ENCODE measurements at regions not wholly inside any gene's neighbourhood (a gene's known extent, or its start where the extent isn't known, plus 50 kb on each side); places are given as distances from the start of the nearest gene placed in this dataset.

DNA sequence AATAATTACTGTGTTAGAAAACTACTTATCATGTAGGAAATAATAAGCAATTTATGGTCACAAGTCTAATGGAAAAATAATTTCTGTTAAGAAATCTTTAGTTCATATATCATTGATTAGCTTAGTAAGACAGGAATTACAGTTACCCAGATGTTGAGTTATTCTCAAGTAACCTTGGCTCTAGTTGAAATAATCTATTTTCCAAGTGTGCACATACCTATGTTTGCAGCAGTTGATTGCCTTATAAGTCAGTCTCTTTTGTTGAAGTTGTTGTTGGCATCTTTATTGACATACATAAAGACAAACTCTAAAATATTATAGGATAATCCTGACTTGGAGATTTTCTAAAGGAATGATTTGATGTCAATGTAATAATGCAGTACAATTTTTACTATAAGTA, 511.4 kb upstream of the KLF12 start:
- no peaks in the 10 kb centered on the region for H3K9me3 ChIP-seq (ENCODE audit: low read depth, low read length)
- no peaks in the 10 kb centered on the region for H3K27me3 ChIP-seq (ENCODE audit: insufficient read depth, low read length)
- no peaks in the 10 kb centered on the region for H3K4me1 ChIP-seq (ENCODE audit: insufficient read depth, low read length)
- no peak overlapping the region for H3K4me3 ChIP-seq (ENCODE audit: low read length)

DNA sequence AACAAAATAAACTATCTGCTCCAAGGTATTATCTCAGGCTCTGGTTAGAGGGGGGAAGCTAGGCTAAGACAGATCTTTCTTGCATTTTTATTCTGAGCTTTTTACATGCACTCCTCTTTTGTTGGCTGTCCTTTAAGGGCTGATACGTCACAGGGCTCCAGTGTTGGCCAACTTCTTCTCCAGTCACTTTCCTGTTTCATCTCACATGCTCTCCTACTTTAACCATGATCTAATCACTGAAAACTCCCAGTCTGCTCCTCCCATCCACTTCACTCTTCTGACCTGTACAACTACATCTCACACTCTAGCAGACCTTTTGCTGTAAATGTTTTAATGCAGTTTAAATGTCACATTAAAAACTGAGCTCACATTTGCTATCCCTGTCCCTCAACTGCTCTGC, 510.0 kb upstream of the KLF12 start:
- no peaks in the 10 kb centered on the region for H3K27me3 ChIP-seq (ENCODE audit: insufficient read depth, low read length)
- no peaks in the 10 kb centered on the region for H3K9me3 ChIP-seq (ENCODE audit: low read depth, low read length)
- H3K4me3 ChIP-seq (ENCODE audit: low read length): no peak overlapping the region
- no peaks in the 10 kb centered on the region for H3K4me1 ChIP-seq (ENCODE audit: insufficient read depth, low read length)

DNA sequence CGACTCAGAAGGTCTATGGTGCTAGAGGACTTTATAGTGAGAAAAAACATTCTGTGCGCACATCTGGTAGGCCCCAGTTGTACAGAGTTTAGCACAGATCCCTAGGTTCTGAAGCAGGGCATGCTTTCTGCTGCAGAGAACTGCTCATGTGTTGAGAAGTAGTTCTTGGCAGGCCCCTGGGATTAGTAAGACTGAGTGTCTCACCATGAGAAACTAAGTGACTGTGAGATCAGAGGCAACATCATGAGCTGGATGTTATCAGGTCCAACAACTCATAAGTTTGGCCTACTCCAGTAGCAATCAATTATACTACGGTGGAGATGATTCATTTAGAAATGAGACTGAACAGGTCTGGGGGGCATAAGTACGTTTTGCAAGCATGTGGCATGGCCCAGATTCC, 507.4 kb upstream of the KLF12 start:
- Histone ChIP-seq H3K4me3 (ENCODE audit: low read length) (no peak overlapping the region), H3K27me3 (ENCODE audit: insufficient read depth, low read length) (no peaks in the 10 kb centered on the region), H3K9me3 (ENCODE audit: low read depth, low read length) (no peaks in the 10 kb centered on the region), H3K4me1 (ENCODE audit: insufficient read depth, low read length) (no peaks in the 10 kb centered on the region)

DNA sequence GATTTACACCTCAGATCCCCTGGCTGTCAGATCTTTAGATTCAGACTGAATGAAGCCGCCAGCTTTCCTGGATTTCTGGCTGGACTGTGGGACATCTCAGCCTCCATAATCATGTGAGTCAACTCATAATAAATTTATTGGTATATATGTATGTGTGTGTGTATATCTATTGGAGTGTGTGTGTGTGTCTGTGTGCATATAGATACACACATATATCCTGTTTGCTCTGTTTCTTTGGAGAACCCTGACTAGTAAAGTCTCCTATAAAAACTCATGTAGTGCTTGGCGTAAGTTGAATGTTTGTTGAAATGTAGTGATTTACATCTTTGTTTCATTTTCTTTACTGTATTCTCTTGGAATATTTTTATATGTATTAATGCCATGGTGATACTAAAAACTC, 499.5 kb upstream of the KLF12 start:
- H3K4me3 ChIP-seq (ENCODE audit: low read length): no peak overlapping the region

DNA sequence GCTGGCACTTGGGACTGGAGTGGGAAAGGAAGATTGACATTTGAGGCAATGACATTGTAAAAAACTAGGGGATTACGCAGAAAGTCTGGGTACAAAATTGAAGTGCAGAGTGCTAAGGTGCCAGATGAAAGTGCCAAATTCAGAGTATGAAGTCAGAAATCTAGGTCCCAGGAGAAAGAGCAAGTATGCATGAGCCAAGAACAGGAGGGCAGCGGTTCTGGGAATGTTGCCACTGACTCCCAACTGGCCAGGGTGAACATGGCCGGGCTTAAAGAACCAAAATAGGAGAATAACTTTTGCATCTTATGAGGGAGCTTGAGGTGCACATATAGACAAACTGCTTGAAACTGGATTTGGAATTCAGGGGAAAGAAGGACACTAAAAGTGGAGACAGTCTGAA, 495.8 kb upstream of the KLF12 start:
- Histone ChIP-seq H3K4me3 (ENCODE audit: low read length) (no peak overlapping the region), H3K9me3 (ENCODE audit: low read depth, low read length) (no peaks in the 10 kb centered on the region), H3K27me3 (ENCODE audit: insufficient read depth, low read length) (no peaks in the 10 kb centered on the region), H3K4me1 (ENCODE audit: insufficient read depth, low read length) (no peaks in the 10 kb centered on the region)

More for the DNA sequence above, 499.5 kb upstream of the KLF12 start:
- Histone ChIP-seq H3K9me3 (ENCODE audit: low read depth, low read length) (no peaks in the 10 kb centered on the region), H3K4me1 (ENCODE audit: insufficient read depth, low read length) (no peaks in the 10 kb centered on the region), H3K27me3 (ENCODE audit: insufficient read depth, low read length) (no peaks in the 10 kb centered on the region)

DNA sequence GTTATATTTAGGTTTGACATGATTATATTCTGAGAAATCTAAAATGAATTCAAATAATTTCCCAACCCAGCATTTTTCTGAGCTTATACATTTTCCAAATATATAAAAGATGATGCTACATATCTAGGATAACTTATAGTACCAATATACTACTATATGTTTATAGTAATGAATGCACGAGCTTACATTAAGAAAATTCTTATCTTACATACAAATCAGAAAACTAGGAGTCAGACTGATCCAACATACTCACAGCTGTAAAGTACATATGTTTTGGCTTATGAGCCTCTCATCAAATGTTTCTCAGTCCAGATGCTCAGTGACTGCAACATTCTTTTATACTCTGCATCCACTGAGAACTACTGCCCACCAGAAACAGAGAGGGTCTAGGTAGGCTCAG, 491.3 kb upstream of the KLF12 start:
- H3K27me3 ChIP-seq (ENCODE audit: insufficient read depth, low read length): no peaks in the 10 kb centered on the region
- no peak overlapping the region for H3K4me3 ChIP-seq (ENCODE audit: low read length)
- no peaks in the 10 kb centered on the region for H3K4me1 ChIP-seq (ENCODE audit: insufficient read depth, low read length)
- no peaks in the 10 kb centered on the region for H3K9me3 ChIP-seq (ENCODE audit: low read depth, low read length)

DNA sequence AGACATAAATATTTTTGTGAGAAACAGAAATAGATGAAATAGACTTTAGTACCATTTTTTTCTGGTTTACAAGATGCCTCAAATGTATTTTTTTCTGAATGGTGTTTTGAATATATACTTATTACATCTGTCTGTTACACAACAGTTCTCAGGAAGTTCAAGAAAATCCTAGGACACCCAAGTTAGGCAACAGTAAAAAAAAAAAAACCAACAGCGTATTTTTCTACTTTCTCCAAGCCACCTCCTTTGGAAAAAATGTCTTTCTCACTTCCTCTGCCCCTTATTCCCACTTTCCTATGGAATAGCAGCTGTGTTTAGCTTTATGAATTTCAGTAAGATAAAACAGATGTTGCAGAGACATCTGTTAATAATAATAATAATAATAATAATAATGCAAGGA, 489.6 kb upstream of the KLF12 start:
- Histone ChIP-seq H3K27me3 (ENCODE audit: insufficient read depth, low read length) (no peaks in the 10 kb centered on the region), H3K4me1 (ENCODE audit: insufficient read depth, low read length) (no peaks in the 10 kb centered on the region), H3K9me3 (ENCODE audit: low read depth, low read length) (no peaks in the 10 kb centered on the region), H3K4me3 (ENCODE audit: low read length) (no peak overlapping the region)

DNA sequence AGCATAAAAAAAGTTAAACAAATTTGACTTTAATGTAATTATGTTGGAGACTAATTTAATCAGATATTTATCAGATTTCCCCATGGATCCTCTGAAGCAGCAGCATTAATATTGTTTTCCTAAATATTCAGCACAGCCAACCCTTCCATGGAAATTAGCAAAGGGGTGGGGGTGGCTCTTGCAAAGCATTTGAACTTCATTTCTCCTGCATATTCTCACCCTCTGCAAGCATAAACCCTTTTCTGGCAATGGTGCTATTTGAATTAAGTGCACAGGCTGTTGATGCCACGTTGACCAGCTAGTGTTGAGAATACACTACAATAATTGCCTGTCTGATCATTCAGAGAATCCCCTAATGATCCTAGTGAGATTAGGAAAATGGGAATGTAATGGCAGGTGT, 488.1 kb upstream of the KLF12 start:
- H3K27me3 ChIP-seq (ENCODE audit: insufficient read depth, low read length): no peaks in the 10 kb centered on the region
- no peaks in the 10 kb centered on the region for H3K9me3 ChIP-seq (ENCODE audit: low read depth, low read length)
- H3K4me3 ChIP-seq (ENCODE audit: low read length): no peak overlapping the region
- H3K4me1 ChIP-seq (ENCODE audit: insufficient read depth, low read length): no peaks in the 10 kb centered on the region

DNA sequence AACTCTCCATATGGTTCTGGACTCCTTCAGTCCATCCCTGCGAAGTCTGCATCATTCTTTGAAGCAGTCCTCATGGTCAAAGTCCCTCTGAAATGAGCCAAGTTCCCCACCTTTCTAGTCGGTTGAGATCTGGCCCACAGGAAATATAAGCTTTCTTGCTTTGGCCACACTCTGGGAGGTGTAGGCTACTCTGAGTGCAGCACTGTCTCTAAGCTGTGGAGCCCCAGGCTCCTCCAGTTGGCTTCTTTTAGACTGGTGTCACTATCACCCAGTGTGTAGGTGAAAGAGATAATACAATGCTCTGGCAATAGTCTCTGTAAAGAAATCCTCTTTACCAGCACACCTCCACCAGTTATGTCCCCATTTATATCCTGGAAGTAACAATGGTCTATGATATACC, 486.5 kb upstream of the KLF12 start:
- Histone ChIP-seq H3K4me3 (ENCODE audit: low read length) (no peak overlapping the region), H3K9me3 (ENCODE audit: low read depth, low read length) (no peaks in the 10 kb centered on the region), H3K27me3 (ENCODE audit: insufficient read depth, low read length) (no peaks in the 10 kb centered on the region), H3K4me1 (ENCODE audit: insufficient read depth, low read length) (no peaks in the 10 kb centered on the region)

DNA sequence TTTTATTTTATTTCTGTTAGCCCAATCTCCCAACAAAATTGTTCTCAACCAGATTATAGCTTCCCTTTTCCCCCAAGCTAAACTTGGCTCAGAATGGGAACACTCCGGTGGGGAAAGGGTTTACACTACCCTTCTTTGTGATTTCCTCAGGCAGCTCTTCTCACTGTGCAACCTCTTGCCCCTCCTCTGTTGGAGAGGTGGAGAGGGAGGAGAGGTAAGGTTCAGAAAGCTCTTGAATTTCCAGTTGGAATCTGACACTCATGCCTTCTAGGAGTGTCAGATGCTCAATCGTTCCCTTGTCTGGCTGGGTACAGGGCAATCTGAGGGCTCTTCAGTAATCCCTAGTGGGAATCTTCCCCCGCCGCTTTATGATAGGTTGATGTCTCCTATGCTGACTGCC, 486.1 kb upstream of the KLF12 start:
- Histone ChIP-seq H3K4me1 (ENCODE audit: insufficient read depth, low read length) (no peaks in the 10 kb centered on the region), H3K9me3 (ENCODE audit: low read depth, low read length) (no peaks in the 10 kb centered on the region), H3K4me3 (ENCODE audit: low read length) (no peak overlapping the region), H3K27me3 (ENCODE audit: insufficient read depth, low read length) (no peaks in the 10 kb centered on the region)

DNA sequence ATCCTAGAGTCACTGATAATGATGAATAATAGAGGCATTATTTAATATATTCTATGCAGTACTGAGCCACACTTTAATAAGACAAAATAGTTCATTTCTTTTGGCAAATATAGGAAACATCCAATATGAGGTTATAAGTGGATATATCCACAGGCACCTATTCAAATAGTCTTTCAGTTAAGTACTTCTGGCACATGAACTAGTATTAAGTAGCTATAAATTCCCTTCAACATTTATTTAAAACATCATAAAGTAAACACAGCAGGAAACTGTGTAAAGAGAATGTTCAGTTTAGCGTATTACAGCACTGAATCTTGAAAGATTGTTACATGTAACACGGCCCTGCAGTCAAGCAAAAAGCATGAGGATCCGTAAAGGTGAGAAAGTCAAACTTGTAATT, 463.3 kb upstream of the KLF12 start:
- no peaks in the 10 kb centered on the region for H3K27me3 ChIP-seq (ENCODE audit: insufficient read depth, low read length)
- H3K4me3 ChIP-seq (ENCODE audit: low read length): no peak overlapping the region
- H3K9me3 ChIP-seq (ENCODE audit: low read depth, low read length): no peaks in the 10 kb centered on the region
- no peaks in the 10 kb centered on the region for H3K4me1 ChIP-seq (ENCODE audit: insufficient read depth, low read length)

DNA sequence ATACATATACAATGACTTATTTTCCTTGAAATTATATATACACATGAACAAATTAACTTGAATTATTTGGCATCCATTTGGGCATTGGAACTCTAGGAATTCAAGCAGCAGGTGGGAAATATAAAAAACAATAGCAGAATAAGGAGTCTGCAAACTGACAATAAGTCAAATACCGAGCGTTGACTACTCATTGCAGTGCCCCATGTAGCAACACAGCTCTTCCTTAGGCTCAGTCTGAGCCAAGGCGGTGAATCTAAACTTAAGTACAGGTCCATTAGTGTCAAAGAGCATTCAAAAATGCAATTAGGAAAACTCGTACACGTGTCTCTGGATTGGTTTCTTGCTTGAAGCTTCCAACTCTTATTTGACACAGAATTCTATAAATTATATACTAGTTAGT, 462.5 kb upstream of the KLF12 start:
- H3K27me3 ChIP-seq (ENCODE audit: insufficient read depth, low read length): no peaks in the 10 kb centered on the region
- no peaks in the 10 kb centered on the region for H3K4me1 ChIP-seq (ENCODE audit: insufficient read depth, low read length)
- no peak overlapping the region for H3K4me3 ChIP-seq (ENCODE audit: low read length)
- H3K9me3 ChIP-seq (ENCODE audit: low read depth, low read length): no peaks in the 10 kb centered on the region

DNA sequence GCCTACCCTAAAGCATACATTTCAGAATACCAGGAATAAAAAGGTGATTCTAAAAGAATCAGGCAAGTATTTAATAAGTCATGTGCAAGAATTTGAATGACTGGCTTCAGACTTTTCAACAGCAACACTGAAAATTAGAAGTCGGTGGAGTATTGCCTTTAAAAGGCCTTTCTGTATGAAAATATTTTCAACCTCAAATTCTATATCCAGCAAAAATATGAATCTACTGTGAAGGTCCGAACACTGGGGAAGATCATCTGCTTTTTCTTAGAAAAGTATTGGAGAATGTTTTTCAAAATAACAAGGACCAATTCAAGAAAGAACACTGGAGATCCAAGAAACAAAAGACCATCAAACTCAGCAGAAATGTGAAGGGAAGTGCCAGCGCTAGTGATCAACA, 459.5 kb upstream of the KLF12 start:
- H3K4me3 ChIP-seq (ENCODE audit: low read length): no peak overlapping the region

DNA sequence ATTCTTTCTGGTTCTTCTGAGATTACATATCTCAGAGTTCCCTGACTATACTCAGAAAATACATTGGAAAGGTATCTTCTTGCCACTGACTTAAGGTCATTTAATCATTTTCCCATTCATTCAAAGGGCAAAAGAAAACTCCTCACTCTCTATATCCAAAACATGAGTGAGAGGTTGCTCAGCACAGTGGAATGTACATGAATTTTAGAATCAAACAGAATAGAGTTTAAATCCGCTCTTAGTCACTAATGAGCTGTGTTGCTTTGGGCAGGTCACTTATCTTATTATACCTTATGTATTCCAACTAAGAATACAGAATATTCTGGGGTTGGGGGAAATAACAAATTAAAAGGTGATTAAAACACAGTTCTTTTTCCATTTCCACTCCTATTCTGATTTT, 452.6 kb upstream of the KLF12 start:
- peaks cover 5% of the 10 kb centered on the region for H3K9me3 ChIP-seq (ENCODE audit: low read depth, low read length)
- no peak overlapping the region for H3K4me3 ChIP-seq (ENCODE audit: low read length)
- peaks cover 5% of the 10 kb centered on the region for H3K27me3 ChIP-seq (ENCODE audit: insufficient read depth, low read length)
- no peaks in the 10 kb centered on the region for H3K4me1 ChIP-seq (ENCODE audit: insufficient read depth, low read length)

More for the DNA sequence above, 459.5 kb upstream of the KLF12 start:
- H3K27me3 ChIP-seq (ENCODE audit: insufficient read depth, low read length): peaks cover 5% of the 10 kb centered on the region
- no peaks in the 10 kb centered on the region for H3K9me3 ChIP-seq (ENCODE audit: low read depth, low read length)
- no peaks in the 10 kb centered on the region for H3K4me1 ChIP-seq (ENCODE audit: insufficient read depth, low read length)

DNA sequence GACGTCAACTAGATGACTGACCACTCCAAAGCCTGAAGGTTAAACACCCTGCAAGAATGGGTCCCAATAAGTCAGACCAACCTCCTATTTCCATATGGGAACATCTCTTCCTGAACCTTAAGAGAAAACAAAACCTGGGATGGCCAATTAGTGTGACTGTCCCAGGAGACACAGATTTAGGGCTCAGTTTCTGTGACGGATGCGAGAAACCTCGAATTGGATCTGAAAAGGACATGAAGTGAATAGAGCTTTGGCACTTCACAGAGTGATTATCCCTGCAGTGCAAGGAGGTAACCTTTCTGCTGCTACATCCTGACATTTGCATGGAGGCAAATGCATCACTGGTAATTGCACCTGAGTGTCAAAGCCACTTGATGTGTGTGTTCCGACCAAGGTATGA, 442.2 kb upstream of the KLF12 start:
- Histone ChIP-seq H3K9me3 (ENCODE audit: low read depth, low read length) (no peaks in the 10 kb centered on the region), H3K27me3 (ENCODE audit: insufficient read depth, low read length) (peaks cover 51% of the 10 kb centered on the region), H3K4me3 (ENCODE audit: low read length) (no peak overlapping the region), H3K4me1 (ENCODE audit: insufficient read depth, low read length) (peaks cover 5% of the 10 kb centered on the region)

DNA sequence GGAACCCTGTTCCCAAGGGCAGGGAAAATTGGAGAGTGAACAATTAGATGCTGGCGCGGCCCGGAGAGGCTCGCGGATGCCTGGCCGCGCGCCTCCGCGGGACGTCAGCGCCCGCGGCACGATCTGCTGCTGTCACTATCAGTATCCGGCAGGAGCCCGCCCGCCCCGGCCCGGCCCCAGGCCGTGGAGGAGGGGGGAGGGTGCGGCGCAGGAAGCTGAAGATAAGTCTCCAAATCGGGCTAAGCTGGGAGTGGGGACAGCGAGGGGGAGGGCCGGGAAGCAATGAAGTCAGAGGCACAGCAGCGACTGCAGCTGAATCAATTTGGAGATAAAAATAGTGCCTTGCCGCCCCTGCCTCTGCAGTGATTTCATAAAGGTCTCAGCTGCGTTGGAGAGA, 441.5 kb upstream of the KLF12 start:
- Histone ChIP-seq H3K27me3 (ENCODE audit: insufficient read depth, low read length) (peaks cover 49% of the 10 kb centered on the region), H3K9me3 (ENCODE audit: low read depth, low read length) (no peaks in the 10 kb centered on the region), H3K4me1 (ENCODE audit: insufficient read depth, low read length) (peaks cover 5% of the 10 kb centered on the region), H3K4me3 (ENCODE audit: low read length) (no peak overlapping the region)
